ENCODE measurements at regions not wholly inside any gene's neighbourhood (a gene's known extent, or its start where the extent isn't known, plus 50 kb on each side); places are given as distances from the start of the nearest gene placed in this dataset.
"Not testable (repeated sequence)": the region's sequence is repeated elsewhere in the genome, so short reads cannot be mapped to it uniquely, and the experiment has no call there.

- Histone ChIP-seq H3K9me1 (replicated peaks; ENCODE audit: control insufficient read depth, extremely low read depth, insufficient read depth, low read length) (no peaks in the 10 kb centered on the region), H3K79me2 (ENCODE audit: control insufficient read depth, insufficient read depth, low read length) (no peaks in the 10 kb centered on the region), H3K27me3 (ENCODE audit: control insufficient read depth in 2 of 2, insufficient read depth in 2 of 2, low read length in 2 of 2) (no peaks in the 10 kb centered on the region), H3K4me3 (replicated peaks in 1 of 3; ENCODE audit: insufficient read depth in 1 of 3, low read depth in 1 of 3, low read length in 3 of 3) (no peak overlapping the region), H3K4me1 (ENCODE audit: control insufficient read depth, extremely low read depth, insufficient read depth, low read length) (no peaks in the 10 kb centered on the region), H3K36me3 (ENCODE audit: control insufficient read depth in 2 of 2, extremely low read depth in 1 of 2, insufficient read depth in 2 of 2, low read length in 2 of 2) (no peaks in the 10 kb centered on the region), H3K9me3 (replicated peaks; ENCODE audit: control insufficient read depth, insufficient read depth, low read length) (no peaks in the 10 kb centered on the region), H3K27ac (ENCODE audit: insufficient read depth, low read depth, low read length) (no peak overlapping the region), H2AFZ (ENCODE audit: low read depth, low read length) (no peak overlapping the region), H3K9ac (replicated peaks; ENCODE audit: extremely low read depth, insufficient read depth, low read length) (no peak overlapping the region), H4K20me1 (replicated peaks; ENCODE audit: control insufficient read depth, extremely low read depth, insufficient read depth, low read length) (no peaks in the 10 kb centered on the region), H3K4me2 (ENCODE audit: insufficient read depth, low read length) (no peak overlapping the region)
- ChIA-PET POLR2A (no interaction called here), CTCF (no interaction called here)
- dilution Hi-C loops (cut with MboI; ENCODE audit: extremely low pct_ligation_motif_present, low sequenced_read_pairs): no loop called here
- no peak for DNase-seq (ENCODE audit: low read depth, low spot score)
- no TSS peak for BruUV-seq (replicated peaks)
- TF ChIP-seq EZH2 (IDR thresholded peaks at IDR 0.05; ENCODE audit: borderline replicate concordance, low read depth, low read length, severe bottlenecking): no peak
- no peak for TF ChIP-seq FOS (IDR thresholded peaks at IDR 0.05; ENCODE audit: borderline replicate concordance, insufficient read depth, low read length)
- TF ChIP-seq JUN (IDR thresholded peaks at IDR 0.05; ENCODE audit: borderline replicate concordance, insufficient read depth, insufficient read length, low read depth): no peak
- no peak for TF ChIP-seq POLR2AphosphoS5 (IDR thresholded peaks at IDR 0.05; ENCODE audit: insufficient read depth, low read depth, low read length)
- TF ChIP-seq GATA2 (IDR thresholded peaks at IDR 0.05; ENCODE audit: insufficient read depth, insufficient read length, low read depth, low read length): no peak
- TF ChIP-seq CTCF (IDR thresholded peaks at IDR 0.05; ENCODE audit: extremely low read depth in 1 of 2, insufficient read depth in 1 of 2, low read depth in 1 of 2, low read length in 2 of 2): no peak
- TF ChIP-seq POLR2A (IDR thresholded peaks at IDR 0.05; ENCODE audit: low read depth, low read length): no peak
- no peak for TF ChIP-seq MAX (IDR thresholded peaks at IDR 0.05; ENCODE audit: insufficient read depth, insufficient read length)
- no peak for TF ChIP-seq MYC (IDR thresholded peaks at IDR 0.05; ENCODE audit: low read depth, low read length)
- intact Hi-C loops (cut with micrococcal nuclease): no loop called here
- FAIRE-seq: no peak
Measured at GRCh38 chr1:832136-832535, 91.6 kb upstream of the SAMD11 start.

- CTCF ChIA-PET; H3K9me3 ChIP-seq (replicated peaks; ENCODE audit: control insufficient read depth, insufficient read depth, low read length); H3K4me1 ChIP-seq (ENCODE audit: control insufficient read depth, extremely low read depth, insufficient read depth, low read length); H3K9ac ChIP-seq (replicated peaks; ENCODE audit: extremely low read depth, insufficient read depth, low read length); H3K79me2 ChIP-seq (ENCODE audit: control insufficient read depth, insufficient read depth, low read length); BruUV-seq (replicated peaks); FAIRE-seq; intact Hi-C loops (cut with micrococcal nuclease); H3K36me3 ChIP-seq (ENCODE audit: control insufficient read depth in 2 of 2, extremely low read depth in 1 of 2, insufficient read depth in 2 of 2, low read length in 2 of 2); DNase-seq (ENCODE audit: low read depth, low spot score); H3K9me1 ChIP-seq (replicated peaks; ENCODE audit: control insufficient read depth, extremely low read depth, insufficient read depth, low read length); POLR2A ChIA-PET; H3K4me2 ChIP-seq (ENCODE audit: insufficient read depth, low read length); H4K20me1 ChIP-seq (replicated peaks; ENCODE audit: control insufficient read depth, extremely low read depth, insufficient read depth, low read length); dilution Hi-C loops (cut with MboI; ENCODE audit: extremely low pct_ligation_motif_present, low sequenced_read_pairs); H3K4me3 ChIP-seq (replicated peaks in 1 of 3; ENCODE audit: insufficient read depth in 1 of 3, low read depth in 1 of 3, low read length in 3 of 3); H3K27me3 ChIP-seq (ENCODE audit: control insufficient read depth in 2 of 2, insufficient read depth in 2 of 2, low read length in 2 of 2); H2AFZ ChIP-seq (ENCODE audit: low read depth, low read length); H3K27ac ChIP-seq (ENCODE audit: insufficient read depth, low read depth, low read length): not testable (repeated sequence)
Measured at GRCh38 chr1:833226-833625, 90.5 kb upstream of the SAMD11 start.

- H3K9ac ChIP-seq (replicated peaks; ENCODE audit: extremely low read depth, insufficient read depth, low read length); intact Hi-C loops (cut with micrococcal nuclease); H3K4me1 ChIP-seq (ENCODE audit: control insufficient read depth, extremely low read depth, insufficient read depth, low read length); H3K4me3 ChIP-seq (replicated peaks in 1 of 3; ENCODE audit: insufficient read depth in 1 of 3, low read depth in 1 of 3, low read length in 3 of 3); H3K79me2 ChIP-seq (ENCODE audit: control insufficient read depth, insufficient read depth, low read length); CTCF ChIA-PET; POLR2A ChIA-PET; H3K27ac ChIP-seq (ENCODE audit: insufficient read depth, low read depth, low read length); H3K36me3 ChIP-seq (ENCODE audit: control insufficient read depth in 2 of 2, extremely low read depth in 1 of 2, insufficient read depth in 2 of 2, low read length in 2 of 2); H2AFZ ChIP-seq (ENCODE audit: low read depth, low read length); H3K9me1 ChIP-seq (replicated peaks; ENCODE audit: control insufficient read depth, extremely low read depth, insufficient read depth, low read length); H3K4me2 ChIP-seq (ENCODE audit: insufficient read depth, low read length); H3K9me3 ChIP-seq (replicated peaks; ENCODE audit: control insufficient read depth, insufficient read depth, low read length); H4K20me1 ChIP-seq (replicated peaks; ENCODE audit: control insufficient read depth, extremely low read depth, insufficient read depth, low read length); FAIRE-seq; BruUV-seq (replicated peaks); dilution Hi-C loops (cut with MboI; ENCODE audit: extremely low pct_ligation_motif_present, low sequenced_read_pairs); DNase-seq (ENCODE audit: low read depth, low spot score); H3K27me3 ChIP-seq (ENCODE audit: control insufficient read depth in 2 of 2, insufficient read depth in 2 of 2, low read length in 2 of 2): not testable (repeated sequence)
Measured at GRCh38 chr1:835509-835908, 88.2 kb upstream of the SAMD11 start.
